HG02870 (cell line): ENCODE measurements at regions not wholly inside any gene's neighbourhood (a gene's known extent, or its start where the extent isn't known, plus 50 kb on each side); places are given as distances from the start of the nearest gene placed in this dataset.

Experiments used
- ATAC-seq: cut with Tn5 transposase; IDR thresholded peaks from one replicate; pipeline ENCODE4 v1.9.1; 2021; ENCODE audit warnings: mild to moderate bottlenecking, moderate library complexity; ENCODE audit not compliant: unreplicated experiment

GRCh38 chr20:57047281-57048026 is 219.0 kb downstream of the BMP7 start:
- no peak for ATAC-seq

GRCh38 chr20:57048027-57048869 is 218.2 kb downstream of the BMP7 start:
- ATAC-seq = peak; percentile 41

- no peak for ATAC-seq
Measured at GRCh38 chr20:57049296-57049695, 217.1 kb downstream of the BMP7 start.

GRCh38 chr20:57051096-57051495 is 215.3 kb downstream of the BMP7 start:
- no peak for ATAC-seq

- no peak for ATAC-seq
Measured at GRCh38 chr20:57053067-57053466, 213.4 kb downstream of the BMP7 start.

- no peak for ATAC-seq
Measured at GRCh38 chr20:57053793-57054552, 212.5 kb downstream of the BMP7 start.

- peak; percentile 55 for ATAC-seq
Measured at GRCh38 chr20:57055345-57055744, 211.1 kb downstream of the BMP7 start.

GRCh38 chr20:57056651-57057050 is 209.8 kb downstream of the BMP7 start:
- no peak for ATAC-seq

- ATAC-seq = no peak
Measured at GRCh38 chr20:57059055-57059596, 207.3 kb downstream of the BMP7 start.

GRCh38 chr20:57060407-57061050 is 205.9 kb downstream of the BMP7 start:
- ATAC-seq = no peak

- no peak for ATAC-seq
Measured at GRCh38 chr20:57061051-57061900, 205.2 kb downstream of the BMP7 start.

GRCh38 chr20:57062241-57062640 is 204.2 kb downstream of the BMP7 start:
- no peak for ATAC-seq

GRCh38 chr20:57062696-57063270 is 203.7 kb downstream of the BMP7 start:
- ATAC-seq = no peak

- ATAC-seq = no peak
Measured at GRCh38 chr20:57064836-57065235, 201.6 kb downstream of the BMP7 start.

- ATAC-seq = no peak
Measured at GRCh38 chr20:57065646-57066045, 200.8 kb downstream of the BMP7 start.

- ATAC-seq = no peak
Measured at GRCh38 chr20:57066126-57066900, 200.1 kb downstream of the BMP7 start.

GRCh38 chr20:57069442-57069841 is 197.0 kb downstream of the BMP7 start:
- no peak for ATAC-seq

- no peak for ATAC-seq
Measured at GRCh38 chr20:57070296-57070695, 196.1 kb downstream of the BMP7 start.
